ENCODE measurements at regions not wholly inside any gene's neighbourhood (a gene's known extent, or its start where the extent isn't known, plus 50 kb on each side); places are given as distances from the start of the nearest gene placed in this dataset.
"Not testable (repeated sequence)": the region's sequence is repeated elsewhere in the genome, so short reads cannot be mapped to it uniquely, and the experiment has no call there.

- intact Hi-C loops (cut with DNase I; ENCODE audit: low total_unique reads): no loop called here
- DNase-seq: no peak
- 85 to 86% methylated on average over 4 of the region's 4 CpGs for WGBS, 2 donors
- Histone ChIP-seq H3K4me1 (no peaks in the 10 kb centered on the region), H3K4me3 (no peak overlapping the region), H3K27ac (no peak overlapping the region), H3K9me3 (no peaks in the 10 kb centered on the region), H3K27me3 (no peaks in the 10 kb centered on the region), H3K36me3 (ENCODE audit: low read depth, missing control alignments) (no peaks in the 10 kb centered on the region)
- TF ChIP-seq CTCF (IDR thresholded peaks at IDR 0.05): no peak
- TF ChIP-seq POLR2A (IDR thresholded peaks at IDR 0.05): no peak
Observed at GRCh38 chr7:142508251-142508650, 241.0 kb upstream of the PRSS1 start.

GRCh38 chr7:142507799-142508198 is 241.5 kb upstream of the PRSS1 start:
- Histone ChIP-seq H3K36me3 (ENCODE audit: low read depth, missing control alignments) (no peaks in the 10 kb centered on the region), H3K27ac (no peak overlapping the region), H3K9me3 (no peaks in the 10 kb centered on the region), H3K27me3 (no peaks in the 10 kb centered on the region), H3K4me1 (no peaks in the 10 kb centered on the region), H3K4me3 (no peak overlapping the region)
- intact Hi-C loops (cut with DNase I; ENCODE audit: low total_unique reads): no loop called here
- no peak for DNase-seq
- TF ChIP-seq CTCF (IDR thresholded peaks at IDR 0.05) (no peak), POLR2A (IDR thresholded peaks at IDR 0.05) (no peak)
- whole genome bisulfite sequencing, 2 donors: 75% methylated on average over 5 of the region's 5 CpGs

GRCh38 chr7:142507066-142507465 is 242.2 kb upstream of the PRSS1 start:
- H3K4me1 ChIP-seq; H3K36me3 ChIP-seq (ENCODE audit: low read depth, missing control alignments); H3K27ac ChIP-seq; DNase-seq; H3K27me3 ChIP-seq; intact Hi-C loops (cut with DNase I; ENCODE audit: low total_unique reads); H3K4me3 ChIP-seq; H3K9me3 ChIP-seq: not testable (repeated sequence)
- WGBS, 2 donors: 90 to 91% methylated on average over 5 of the region's 5 CpGs

GRCh38 chr7:142506601-142507000 is 242.7 kb upstream of the PRSS1 start:
- Histone ChIP-seq H3K27ac (no peak overlapping the region), H3K4me3 (no peak overlapping the region), H3K36me3 (ENCODE audit: low read depth, missing control alignments) (no peaks in the 10 kb centered on the region), H3K9me3 (no peaks in the 10 kb centered on the region), H3K4me1 (no peaks in the 10 kb centered on the region), H3K27me3 (no peaks in the 10 kb centered on the region)
- TF ChIP-seq POLR2A (IDR thresholded peaks at IDR 0.05) (no peak), CTCF (IDR thresholded peaks at IDR 0.05) (no peak)
- 90 to 91% methylated on average over 3 of the region's 3 CpGs for WGBS, 2 donors
- intact Hi-C loops (cut with DNase I; ENCODE audit: low total_unique reads): no loop called here
- DNase-seq: no peak

- H3K4me1 ChIP-seq; H3K4me3 ChIP-seq; H3K36me3 ChIP-seq (ENCODE audit: low read depth, missing control alignments); intact Hi-C loops (cut with DNase I; ENCODE audit: low total_unique reads); H3K9me3 ChIP-seq; DNase-seq; H3K27ac ChIP-seq; H3K27me3 ChIP-seq: not testable (repeated sequence)
- WGBS, 2 donors: 34 to 54% methylated on average over 8 of the region's 8 CpGs
Observed at GRCh38 chr7:142503949-142504348, 245.3 kb upstream of the PRSS1 start.

GRCh38 chr7:142503036-142503435 is 245.2 kb upstream of the PRSS58 start:
- 84 to 92% methylated on average over 6 of the region's 6 CpGs for WGBS, 2 donors
- no peaks in the 10 kb centered on the region for H3K36me3 ChIP-seq (ENCODE audit: low read depth, missing control alignments)
- no peaks in the 10 kb centered on the region for H3K27me3 ChIP-seq
- H3K9me3 ChIP-seq: no peaks in the 10 kb centered on the region
- H3K27ac ChIP-seq: no peak overlapping the region
- H3K4me1 ChIP-seq: no peaks in the 10 kb centered on the region
- TF ChIP-seq POLR2A (IDR thresholded peaks at IDR 0.05): no peak
- no peak for TF ChIP-seq CTCF (IDR thresholded peaks at IDR 0.05)
- intact Hi-C loops (cut with DNase I; ENCODE audit: low total_unique reads): no loop called here
- no peak for DNase-seq
- H3K4me3 ChIP-seq: no peak overlapping the region

Data from testis (tissue), 2 donors.